ENCODE measurements at regions not wholly inside any gene's neighbourhood (a gene's known extent, or its start where the extent isn't known, plus 50 kb on each side); places are given as distances from the start of the nearest gene placed in this dataset.

- no peak for TF ChIP-seq CTCF (IDR thresholded peaks at IDR 0.05)
- no peak for TF ChIP-seq POLR2A (IDR thresholded peaks at IDR 0.05)
These were observed 138.6 kb upstream of the ZC3H15 start for GRCh38 chr2:186347472-186347871.
